H9 (cell line): ENCODE measurements at regions not wholly inside any gene's neighbourhood (a gene's known extent, or its start where the extent isn't known, plus 50 kb on each side); places are given as distances from the start of the nearest gene placed in this dataset.

ENCODE experiments used
- DNase-seq: peaks from one replicate; pipeline ENCODE4 v3.0.0-alpha.2; 2017
- H2AFZ ChIP-seq: one replicate; pipeline ENCODE4 v1.6.1; 2013; ENCODE audit warnings: mild to moderate bottlenecking, low read length, control low read depth, moderate library complexity
- H2AK5ac ChIP-seq: 2 replicates; pipeline ENCODE4 v1.6.1; 2013; ENCODE audit warnings: low read length, control low read depth, mixed read lengths; ENCODE audit not compliant: insufficient read length
- H2BK120ac ChIP-seq: one replicate; pipeline ENCODE4 v1.6.1; 2013; ENCODE audit warnings: low read depth, mild to moderate bottlenecking, low read length, control low read depth, inconsistent platforms; ENCODE audit not compliant: poor library complexity, severe bottlenecking
- H2BK12ac ChIP-seq: 2 replicates; pipeline ENCODE4 v1.6.1; 2013; ENCODE audit warnings: low read length, control low read depth, mixed read lengths, low read depth; ENCODE audit not compliant: insufficient read length
- H2BK15ac ChIP-seq: 2 replicates; pipeline ENCODE4 v1.6.1; 2013; ENCODE audit warnings: low read depth, low read length, control low read depth
- H2BK20ac ChIP-seq: one replicate; pipeline ENCODE4 v1.6.1; 2013; ENCODE audit warnings: low read depth, mild to moderate bottlenecking, low read length, control low read depth, inconsistent platforms; ENCODE audit not compliant: poor library complexity, severe bottlenecking
- H2BK5ac ChIP-seq: 2 replicates; pipeline ENCODE4 v1.6.1; 2013; ENCODE audit warnings: low read length, control low read depth, mixed read lengths; ENCODE audit not compliant: insufficient read length
- H3K14ac ChIP-seq: 2 replicates; pipeline ENCODE4 v1.6.1; 2013; ENCODE audit warnings: low read length, control low read depth; ENCODE audit not compliant: insufficient read depth
- H3K18ac ChIP-seq: 2 replicates; pipeline ENCODE4 v1.6.1; 2013; ENCODE audit warnings: low read depth, mild to moderate bottlenecking, mixed read lengths, low read length, control low read depth; ENCODE audit not compliant: insufficient read length
- H3K23ac ChIP-seq: 2 replicates; pipeline ENCODE4 v1.6.1; 2013; ENCODE audit warnings: low read length, control low read depth, mixed read lengths, low read depth; ENCODE audit not compliant: insufficient read length
- H3K23me2 ChIP-seq: 2 replicates; pipeline ENCODE4 v1.6.1; 2013; ENCODE audit warnings: low read depth, mild to moderate bottlenecking, mixed read lengths, low read length, control low read depth; ENCODE audit not compliant: insufficient read length, poor library complexity, severe bottlenecking
- H3K27ac ChIP-seq: 2 replicates; pipeline ENCODE4 v1.5.1; 2013; ENCODE audit warnings: low read length, control low read depth, mixed read lengths, low read depth; ENCODE audit not compliant: insufficient read length
- H3K27me3 ChIP-seq: 2 replicates; pipeline ENCODE4 v1.6.1; 2013; ENCODE audit warnings: low read length, control low read depth, inconsistent platforms; ENCODE audit not compliant: insufficient read depth
- H3K4ac ChIP-seq: 2 replicates; pipeline ENCODE4 v1.6.1; 2013; ENCODE audit warnings: low read depth, mild to moderate bottlenecking, control low read depth, inconsistent platforms, low read length, moderate library complexity
- H3K4me1 ChIP-seq: 2 replicates; pipeline ENCODE4 v1.6.1; 2013; ENCODE audit warnings: low read length, control low read depth, inconsistent platforms; ENCODE audit not compliant: insufficient read depth
- H3K4me2 ChIP-seq: 2 replicates; pipeline ENCODE4 v1.6.1; 2013; ENCODE audit warnings: low read length, control low read depth, mixed read lengths; ENCODE audit not compliant: insufficient read length, insufficient read depth
- H3K56ac ChIP-seq: 2 replicates; pipeline ENCODE4 v1.6.1; 2013; ENCODE audit warnings: low read depth, mild to moderate bottlenecking, mixed read lengths, low read length, control low read depth; ENCODE audit not compliant: insufficient read length
- H3K79me1 ChIP-seq: 2 replicates; pipeline ENCODE4 v1.6.1; 2013; ENCODE audit warnings: low read depth, mild to moderate bottlenecking, moderate library complexity, low read length, control low read depth, inconsistent platforms; ENCODE audit not compliant: insufficient read depth, poor library complexity, severe bottlenecking
- H3K79me2 ChIP-seq: 2 replicates; pipeline ENCODE4 v1.6.1; 2013; ENCODE audit warnings: low read length, control low read depth, inconsistent platforms; ENCODE audit not compliant: insufficient read depth
- H3K9ac ChIP-seq: 2 replicates; pipeline ENCODE4 v1.6.1; 2013; ENCODE audit warnings: low read length, control low read depth, mixed read lengths; ENCODE audit not compliant: insufficient read length; ENCODE audit errors: extremely low read depth
- H3K9me3 ChIP-seq: one replicate; pipeline ENCODE4 v1.6.1; 2013; ENCODE audit warnings: low read depth, low read length, inconsistent platforms; ENCODE audit not compliant: control insufficient read depth
- H3T11ph ChIP-seq: one replicate; pipeline ENCODE4 v1.6.1; 2013; ENCODE audit warnings: mild to moderate bottlenecking, low read length, control low read depth, inconsistent platforms
- H4K20me1 ChIP-seq: one replicate; pipeline ENCODE4 v1.6.1; 2013; ENCODE audit not compliant: control insufficient read depth, insufficient read length, insufficient read depth
- H4K5ac ChIP-seq: 2 replicates; pipeline ENCODE4 v1.6.1; 2013; ENCODE audit warnings: low read depth, mild to moderate bottlenecking, mixed read lengths, low read length, control low read depth; ENCODE audit not compliant: insufficient read length
- H4K8ac ChIP-seq: replicated peaks from 2 replicates; pipeline ENCODE4 v1.6.1; 2013; ENCODE audit warnings: low read length, control low read depth, mixed read lengths, low read depth; ENCODE audit not compliant: insufficient read length
- H4K91ac ChIP-seq: 2 replicates; pipeline ENCODE4 v1.6.1; 2013; ENCODE audit warnings: low read depth, mild to moderate bottlenecking, moderate library complexity, mixed read lengths, low read length, control low read depth; ENCODE audit not compliant: insufficient read length
- H3K27ac Mint-ChIP-seq, 3 experiments: 2 replicates in 2 of 3; 3 replicates in 1 of 3; pipeline ENCODE4 v1.8.0; 2020 to 2021; ENCODE audit warnings: mixed read lengths in 3 of 3, mild to moderate bottlenecking in 1 of 3, moderate library complexity in 1 of 3
- H3K27me3 Mint-ChIP-seq: 2 replicates; pipeline ENCODE4 v1.8.0; 2021; ENCODE audit warnings: low read depth, mild to moderate bottlenecking, moderate library complexity, mixed read lengths
- H3K36me3 Mint-ChIP-seq, 3 experiments: 2 replicates in 2 of 3; 3 replicates in 1 of 3; pipeline ENCODE4 v1.8.0; 2020 to 2021; ENCODE audit warnings: low read depth in 3 of 3, mixed read lengths in 3 of 3; ENCODE audit not compliant: insufficient read depth in 1 of 3
- H3K4me1 Mint-ChIP-seq, 2 experiments: 2 replicates each; pipeline ENCODE4 v1.8.0; 2020; ENCODE audit warnings: mixed read lengths in 2 of 2
- H3K4me3 Mint-ChIP-seq, 2 experiments: 2 replicates in 1 of 2; 3 replicates in 1 of 2; pipeline ENCODE4 v1.8.0; 2020 to 2021; ENCODE audit warnings: mild to moderate bottlenecking in 2 of 2, mixed read lengths in 2 of 2, moderate library complexity in 1 of 2
- H3K9me3 Mint-ChIP-seq, 2 experiments: 2 replicates in 1 of 2; 3 replicates in 1 of 2; pipeline ENCODE4 v1.8.0; 2020; ENCODE audit warnings: mild to moderate bottlenecking in 2 of 2, mixed read lengths in 2 of 2, moderate library complexity in 1 of 2
- WGBS: extraction: QIAGEN DNeasy Blood & Tissue Kit; methylation state at CpG from one replicate; pipeline ENCODE4 v1.1.7; 2013; ENCODE audit warnings: missing lambda C conversion rate, low lambda C conversion rate, mixed read lengths; ENCODE audit not compliant: insufficient read length; ENCODE audit errors: extremely low coverage; 5-methylcytosine and 5-hydroxymethylcytosine counted together
- TF ChIP-seq, protein P1 (sequence below): fragments of 200-600 bp; sonication (generic); conservative IDR thresholded peaks from 3 replicates; pipeline ENCODE4 v1.8.0; 2021; ENCODE audit warnings: antibody characterized with exemption, mild to moderate bottlenecking

GRCh38 chr6:4521070-4521469 is 255.1 kb upstream of the CDYL start:
- whole genome bisulfite sequencing = no CpG with 5 or more reads among the region's 6 CpGs
- Histone ChIP-seq H2BK5ac (no peak overlapping the region), H3K4me1 (no peaks in the 10 kb centered on the region), H2BK20ac (no peak overlapping the region), H2AK5ac (no peak overlapping the region), H2BK120ac (no peak overlapping the region), H3K27ac (no peak overlapping the region), H3K9me3 (no peaks in the 10 kb centered on the region), H3K18ac (no peak overlapping the region), H3K14ac (no peak overlapping the region), H3K56ac (no peak overlapping the region), H4K91ac (no peak overlapping the region), H3K4me2 (no peak overlapping the region), H3K79me1 (no peaks in the 10 kb centered on the region), H3K23ac (no peak overlapping the region), H2BK12ac (no peak overlapping the region), H3K9ac (no peak overlapping the region), H3K27me3 (no peaks in the 10 kb centered on the region), H2AFZ (no peak overlapping the region), H4K20me1 (no peaks in the 10 kb centered on the region), H4K8ac (no peak overlapping the region), H4K5ac (no peak overlapping the region), H3K23me2 (no peaks in the 10 kb centered on the region), H3K79me2 (no peaks in the 10 kb centered on the region), H3T11ph (no peak overlapping the region), H2BK15ac (no peak overlapping the region), H3K4ac (no peak overlapping the region)
- Mint-ChIP-seq H3K9me3 (no peaks in the 10 kb centered on the region), H3K27me3 (no peaks in the 10 kb centered on the region), H3K27ac (peak overlapping the region in 2 of 3 experiments; percentile 13 to 33; a peak in 2 of 7 replicates), H3K4me1 (peaks cover 9 to 13% of the 10 kb centered on the region in 2 experiments), H3K36me3 (no peaks in the 10 kb centered on the region; a peak in 1 of 7 replicates), H3K4me3 (no peak overlapping the region)
- TF ChIP-seq, protein P1, sequence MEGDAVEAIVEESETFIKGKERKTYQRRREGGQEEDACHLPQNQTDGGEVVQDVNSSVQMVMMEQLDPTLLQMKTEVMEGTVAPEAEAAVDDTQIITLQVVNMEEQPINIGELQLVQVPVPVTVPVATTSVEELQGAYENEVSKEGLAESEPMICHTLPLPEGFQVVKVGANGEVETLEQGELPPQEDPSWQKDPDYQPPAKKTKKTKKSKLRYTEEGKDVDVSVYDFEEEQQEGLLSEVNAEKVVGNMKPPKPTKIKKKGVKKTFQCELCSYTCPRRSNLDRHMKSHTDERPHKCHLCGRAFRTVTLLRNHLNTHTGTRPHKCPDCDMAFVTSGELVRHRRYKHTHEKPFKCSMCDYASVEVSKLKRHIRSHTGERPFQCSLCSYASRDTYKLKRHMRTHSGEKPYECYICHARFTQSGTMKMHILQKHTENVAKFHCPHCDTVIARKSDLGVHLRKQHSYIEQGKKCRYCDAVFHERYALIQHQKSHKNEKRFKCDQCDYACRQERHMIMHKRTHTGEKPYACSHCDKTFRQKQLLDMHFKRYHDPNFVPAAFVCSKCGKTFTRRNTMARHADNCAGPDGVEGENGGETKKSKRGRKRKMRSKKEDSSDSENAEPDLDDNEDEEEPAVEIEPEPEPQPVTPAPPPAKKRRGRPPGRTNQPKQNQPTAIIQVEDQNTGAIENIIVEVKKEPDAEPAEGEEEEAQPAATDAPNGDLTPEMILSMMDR = no peak
- no peak for DNase-seq
